K562 (cell line): ENCODE measurements at regions not wholly inside any gene's neighbourhood (a gene's known extent, or its start where the extent isn't known, plus 50 kb on each side); places are given as distances from the start of the nearest gene placed in this dataset.

Source experiments
- ATAC-seq: fragments of 200-7000 bp; cut with Tn5 transposase; 3 replicates; pipeline ENCODE4 v1.9.1; 2020; ENCODE audit warnings: moderate library complexity
- BruUV-seq: library from RNA; stranded (reverse); fragments of 400-500 nt; replicated peaks from 2 replicates; lab custom pipeline; 2021; lab: Mats Ljungman, UMichigan
- CTCF ChIA-PET: fragments of 300-600 bp; formaldehyde crosslinking; extraction: SDS; loops from one replicate; lab custom pipeline; 2021; ENCODE audit warnings: low intra/inter-chr PET ratio; lab: Yijun Ruan, JAX
- POLR2A ChIA-PET: fragments of 300-600, 350-650 bp; sonication (Branson Sonifier 250); formaldehyde crosslinking; extraction: SDS; loops from one replicate; lab custom pipeline; 2021; ENCODE audit warnings: antibody characterized with exemption, inconsistent platforms; lab: Yijun Ruan, JAX
- DNase-seq, 4 experiments: peaks; one replicate each; pipeline versions ENCODE4 v3.0.0 to v3.0.0-alpha.2; 2011 to 2018; ENCODE audit warnings: low spot score in 3 of 4, mixed read lengths in 3 of 4; ENCODE audit errors: extremely low read depth in 1 of 4
- FAIRE-seq: peaks from 2 replicates; lab custom pipeline; 2011; peaks lifted over from hg19 to GRCh38; lab: Jason Lieb, UNC
- H2AFZ ChIP-seq: 2 replicates; pipeline ENCODE4 v1.6.0; 2011; ENCODE audit warnings: low read depth, low read length, control low read depth, inconsistent platforms
- H3K27ac ChIP-seq: fragments of 200-600 bp; 3 replicates; pipeline ENCODE4 v1.8.0; 2011; ENCODE audit warnings: low read depth, mild to moderate bottlenecking, control low read depth, inconsistent platforms, low read length, moderate library complexity, mixed read lengths; ENCODE audit errors: extremely low read depth
- H3K27me3 ChIP-seq, 2 experiments: fragments of 300-600 bp in 1 of 2; 2 replicates in 1 of 2; 3 replicates in 1 of 2; pipeline versions ENCODE4 v1.6.0 to v1.8.0; 2011; ENCODE audit warnings: inconsistent platforms in 2 of 2, low read length in 2 of 2, mild to moderate bottlenecking in 1 of 2, mixed read lengths in 1 of 2, moderate library complexity in 1 of 2; ENCODE audit not compliant: control insufficient read depth in 2 of 2, insufficient read depth in 2 of 2
- H3K36me3 ChIP-seq: fragments of 300-600 bp; 3 replicates; pipeline ENCODE4 v1.8.0; 2011; ENCODE audit warnings: mild to moderate bottlenecking, low read length, inconsistent platforms; ENCODE audit not compliant: control insufficient read depth, insufficient read depth
- H3K4me1 ChIP-seq, 2 experiments: fragments of 200-600 bp in 1 of 2; replicated peaks in 1 of 2; 2 replicates in 1 of 2; 3 replicates in 1 of 2; pipeline versions ENCODE4 v1.5.1 to v1.8.0; 2011; ENCODE audit warnings: inconsistent platforms in 2 of 2, low read length in 2 of 2, mild to moderate bottlenecking in 1 of 2, mixed read lengths in 1 of 2, moderate library complexity in 1 of 2; ENCODE audit not compliant: control insufficient read depth in 2 of 2, insufficient read depth in 2 of 2
- H3K4me2 ChIP-seq: 2 replicates; pipeline ENCODE4 v1.6.1; 2011; ENCODE audit warnings: low read length, control low read depth, inconsistent platforms, mixed read lengths; ENCODE audit not compliant: insufficient read depth
- H3K4me3 ChIP-seq: fragments of 200-600 bp; sonication (generic), shearing (Covaris generic); 2 replicates; pipeline ENCODE4 v1.5.1; 2016; ENCODE audit warnings: control low read depth, inconsistent platforms
- H3K79me2 ChIP-seq: fragments of 200-600 bp; 3 replicates; pipeline ENCODE4 v1.8.0; 2011; ENCODE audit warnings: low read length, inconsistent platforms; ENCODE audit not compliant: control insufficient read depth, insufficient read depth
- H3K9ac ChIP-seq, 2 experiments: 2 replicates each; pipeline versions ENCODE4 v1.6.0 to v1.6.1; 2011; ENCODE audit warnings: low read depth in 2 of 2, low read length in 2 of 2, control low read depth in 1 of 2, inconsistent platforms in 1 of 2, mild to moderate bottlenecking in 1 of 2, mixed read lengths in 1 of 2; ENCODE audit not compliant: insufficient read depth in 1 of 2
- H3K9me1 ChIP-seq: one replicate; pipeline ENCODE4 v1.6.0; 2011; ENCODE audit warnings: inconsistent platforms, mild to moderate bottlenecking, low read length, moderate library complexity; ENCODE audit not compliant: control insufficient read depth, insufficient read depth
- H3K9me3 ChIP-seq: replicated peaks from 2 replicates; pipeline ENCODE4 v1.5.1; 2011; ENCODE audit warnings: low read depth, low read length, inconsistent platforms; ENCODE audit not compliant: control insufficient read depth, insufficient read depth
- H4K20me1 ChIP-seq: replicated peaks from 2 replicates; pipeline ENCODE4 v1.6.1; 2011; ENCODE audit warnings: low read length, inconsistent platforms, mixed read lengths; ENCODE audit not compliant: control insufficient read depth, insufficient read depth
- ARID3A ChIP-seq: IDR thresholded peaks from 2 replicates; pipeline ENCODE4 v1.6.1; 2012; ENCODE audit warnings: low read depth, low read length, improper control_type of control experiment, borderline replicate concordance
- CREB3L1 ChIP-seq: fragments of 450-650 bp; IDR thresholded peaks from 2 replicates; pipeline ENCODE4 v1.6.1; 2014; ENCODE audit warnings: low read depth, mild to moderate bottlenecking, moderate library complexity, borderline replicate concordance
- MYC ChIP-seq, 2 experiments: fragments of 250-450 bp in 1 of 2; sonication (Bioruptor Pico) in 1 of 2; IDR thresholded peaks; 2 replicates each; pipeline versions ENCODE4 v1.5.1 to v1.6.1; 2012 to 2021; ENCODE audit warnings: low read depth in 2 of 2, borderline replicate concordance in 1 of 2, improper control_type of control experiment in 1 of 2, low read length in 1 of 2, mild to moderate bottlenecking in 1 of 2, moderate library complexity in 1 of 2
- NONO ChIP-seq, 2 experiments: fragments of 200-400 bp in 1 of 2; fragments of 450-650 bp in 1 of 2; formaldehyde crosslinking in 1 of 2; IDR thresholded peaks; 2 replicates each; pipeline ENCODE4 v1.6.1; 2017; ENCODE audit warnings: low read depth in 2 of 2, mild to moderate bottlenecking in 2 of 2, moderate library complexity in 2 of 2, low read length in 1 of 2
- NR2C1 ChIP-seq, 2 experiments: fragments of 450-650 bp; IDR thresholded peaks; 2 replicates each; pipeline ENCODE4 v1.6.1; 2017; ENCODE audit warnings: mild to moderate bottlenecking in 2 of 2, antibody characterized with exemption in 1 of 2, inconsistent platforms in 1 of 2, missing compliant biosample characterization in 1 of 2, missing genetic modification characterization in 1 of 2
- NR4A1 ChIP-seq, 2 experiments: fragments of 250-450 bp in 1 of 2; fragments of 450-650 bp in 1 of 2; sonication (Bioruptor Pico) in 1 of 2; IDR thresholded peaks; 2 replicates each; pipeline versions ENCODE4 v1.4.0 to v1.6.1; 2016 to 2020; ENCODE audit warnings: mild to moderate bottlenecking in 2 of 2, missing compliant biosample characterization in 1 of 2, missing genetic modification characterization in 1 of 2, moderate library complexity in 1 of 2
- PHB ChIP-seq: fragments of 250-450 bp; sonication (Bioruptor Pico); IDR thresholded peaks from 2 replicates; pipeline ENCODE4 v1.5.0; 2021
- SMARCB1 ChIP-seq: IDR thresholded peaks from 2 replicates; pipeline ENCODE4 v1.6.1; 2011; ENCODE audit warnings: improper control_type of control experiment, low read depth; ENCODE audit not compliant: insufficient read length
- ZBTB33 ChIP-seq: sonication (generic); formaldehyde crosslinking; IDR thresholded peaks from 2 replicates; pipeline ENCODE4 v1.8.1; 2023; ENCODE audit warnings: mild to moderate bottlenecking, missing genetic modification reagents
- ZNF561 ChIP-seq: fragments of 450-650 bp; formaldehyde crosslinking; conservative IDR thresholded peaks from 2 replicates; pipeline ENCODE4 v1.4.0; 2020; ENCODE audit warnings: mild to moderate bottlenecking, moderate library complexity
- WGBS: fragments of 100-300 bp; shearing (Covaris generic); methylation state at CpG from one replicate; pipeline ENCODE4 v1.1.6; 2016; ENCODE audit warnings: low coverage, mixed read lengths; ENCODE audit not compliant: insufficient coverage; ENCODE audit errors: missing lambda C conversion rate; 5-methylcytosine and 5-hydroxymethylcytosine counted together
- in situ Hi-C: fragments of 300-500 bp; cut with MboI; formaldehyde crosslinking; loops from 4 replicates; pipeline ENCODE4 v1.15.0; 2018; ENCODE audit warnings: inconsistent platforms, mixed read lengths
- intact Hi-C: fragments of 100-400 bp; cut with micrococcal nuclease; formaldehyde crosslinking; loops from 2 replicates; pipeline ENCODE4 v1.14.2; 2022
- TF ChIP-seq, protein P1 (sequence below): fragments of 450-650 bp; IDR thresholded peaks from 2 replicates; pipeline ENCODE4 v1.6.1; 2018; ENCODE audit not compliant: partially characterized antibody

GRCh38 chr14:66197276-66197675, 288.9 kb upstream of the CCDC196 start (continued):
- TF ChIP-seq NR4A1 (CRISPR knock-in tag; IDR thresholded peaks at IDR 0.05) (no peak), NR4A1 (tag; IDR thresholded peaks at IDR 0.05) (no peak), NR2C1 (IDR thresholded peaks at IDR 0.05) (no peak), NR2C1 (tag; IDR thresholded peaks at IDR 0.05) (no peak), PHB (no peak), ARID3A (no peak), MYC (IDR thresholded peaks at IDR 0.05; ENCODE audit: low read depth, low read length) (no peak), MYC (CRISPR knock-in tag; IDR thresholded peaks at IDR 0.05; ENCODE audit: borderline replicate concordance, low read depth) (no peak), NONO (IDR thresholded peaks at IDR 0.05; ENCODE audit: low read depth in 2 of 2, low read length in 1 of 2) (no peak), ZNF561 (CRISPR knock-in tag) (no peak)

GRCh38 chr14:66206554-66206953, 279.6 kb upstream of the CCDC196 start:
- ChIA-PET CTCF (no interaction called here), POLR2A (no interaction called here)
- no TSS peak for BruUV-seq
- H3K27ac ChIP-seq = no peak overlapping the region
- DNase-seq (peak in 1 of 4 experiments; percentile 5), FAIRE-seq (no peak), ATAC-seq (no peak)
- no peak overlapping the region for H3K4me3 ChIP-seq
- H4K20me1 ChIP-seq = no peaks in the 10 kb centered on the region
- no peaks in the 10 kb centered on the region for H3K36me3 ChIP-seq
- in situ Hi-C loops (no loop called here), intact Hi-C loops (no loop called here)
- no peak overlapping the region for H2AFZ ChIP-seq
- H3K9me1 ChIP-seq = no peaks in the 10 kb centered on the region
- no peaks in the 10 kb centered on the region for H3K4me1 ChIP-seq
- H3K4me2 ChIP-seq = no peak overlapping the region
- no peaks in the 10 kb centered on the region for H3K9me3 ChIP-seq
- 0% methylated on average over 2 of the region's 2 CpGs for WGBS
- no peaks in the 10 kb centered on the region for H3K27me3 ChIP-seq
- no peaks in the 10 kb centered on the region for H3K79me2 ChIP-seq
- H3K9ac ChIP-seq = no peak overlapping the region
- TF ChIP-seq SMARCB1 (no peak), ZBTB33 (no peak), CREB3L1 (no peak)
- TF ChIP-seq, protein P1, sequence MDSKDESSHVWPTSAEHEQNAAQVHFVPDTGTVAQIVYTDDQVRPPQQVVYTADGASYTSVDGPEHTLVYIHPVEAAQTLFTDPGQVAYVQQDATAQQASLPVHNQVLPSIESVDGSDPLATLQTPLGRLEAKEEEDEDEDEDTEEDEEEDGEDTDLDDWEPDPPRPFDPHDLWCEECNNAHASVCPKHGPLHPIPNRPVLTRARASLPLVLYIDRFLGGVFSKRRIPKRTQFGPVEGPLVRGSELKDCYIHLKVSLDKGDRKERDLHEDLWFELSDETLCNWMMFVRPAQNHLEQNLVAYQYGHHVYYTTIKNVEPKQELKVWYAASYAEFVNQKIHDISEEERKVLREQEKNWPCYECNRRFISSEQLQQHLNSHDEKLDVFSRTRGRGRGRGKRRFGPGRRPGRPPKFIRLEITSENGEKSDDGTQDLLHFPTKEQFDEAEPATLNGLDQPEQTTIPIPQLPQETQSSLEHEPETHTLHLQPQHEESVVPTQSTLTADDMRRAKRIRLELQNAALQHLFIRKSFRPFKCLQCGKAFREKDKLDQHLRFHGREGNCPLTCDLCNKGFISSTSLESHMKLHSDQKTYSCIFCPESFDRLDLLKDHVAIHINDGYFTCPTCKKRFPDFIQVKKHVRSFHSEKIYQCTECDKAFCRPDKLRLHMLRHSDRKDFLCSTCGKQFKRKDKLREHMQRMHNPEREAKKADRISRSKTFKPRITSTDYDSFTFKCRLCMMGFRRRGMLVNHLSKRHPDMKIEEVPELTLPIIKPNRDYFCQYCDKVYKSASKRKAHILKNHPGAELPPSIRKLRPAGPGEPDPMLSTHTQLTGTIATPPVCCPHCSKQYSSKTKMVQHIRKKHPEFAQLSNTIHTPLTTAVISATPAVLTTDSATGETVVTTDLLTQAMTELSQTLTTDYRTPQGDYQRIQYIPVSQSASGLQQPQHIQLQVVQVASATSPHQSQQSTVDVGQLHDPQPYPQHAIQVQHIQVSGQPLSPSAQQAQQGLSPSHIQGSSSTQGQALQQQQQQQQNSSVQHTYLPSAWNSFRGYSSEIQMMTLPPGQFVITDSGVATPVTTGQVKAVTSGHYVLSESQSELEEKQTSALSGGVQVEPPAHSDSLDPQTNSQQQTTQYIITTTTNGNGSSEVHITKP = no peak
